IgD-negative memory B cell (primary cell): ENCODE measurements at regions not wholly inside any gene's neighbourhood (a gene's known extent, or its start where the extent isn't known, plus 50 kb on each side); places are given as distances from the start of the nearest gene placed in this dataset.

Experiments used
- H3K27ac Mint-ChIP-seq, 3 donors: one replicate each; pipeline ENCODE4 v1.8.0; 2020 to 2022; ENCODE audit warnings: mild to moderate bottlenecking in 3 of 3, mixed read lengths in 3 of 3, moderate library complexity in 1 of 3
- H3K27me3 Mint-ChIP-seq: one replicate; pipeline ENCODE4 v1.8.0; 2021; ENCODE audit warnings: mixed read lengths
- H3K36me3 Mint-ChIP-seq: one replicate; pipeline ENCODE4 v1.8.0; 2020; ENCODE audit warnings: mild to moderate bottlenecking, mixed read lengths
- H3K4me1 Mint-ChIP-seq, 3 donors: one replicate each; pipeline ENCODE4 v1.8.0; 2020 to 2022; ENCODE audit warnings: mixed read lengths in 3 of 3, mild to moderate bottlenecking in 1 of 3
- H3K4me3 Mint-ChIP-seq, 4 donors: one replicate each; pipeline ENCODE4 v1.8.0; 2020 to 2022; ENCODE audit warnings: mild to moderate bottlenecking in 4 of 4, mixed read lengths in 4 of 4, moderate library complexity in 3 of 4
- H3K9me3 Mint-ChIP-seq, 3 donors: one replicate each; pipeline ENCODE4 v1.8.0; 2020 to 2021; ENCODE audit warnings: mixed read lengths in 3 of 3, mild to moderate bottlenecking in 1 of 3

DNA sequence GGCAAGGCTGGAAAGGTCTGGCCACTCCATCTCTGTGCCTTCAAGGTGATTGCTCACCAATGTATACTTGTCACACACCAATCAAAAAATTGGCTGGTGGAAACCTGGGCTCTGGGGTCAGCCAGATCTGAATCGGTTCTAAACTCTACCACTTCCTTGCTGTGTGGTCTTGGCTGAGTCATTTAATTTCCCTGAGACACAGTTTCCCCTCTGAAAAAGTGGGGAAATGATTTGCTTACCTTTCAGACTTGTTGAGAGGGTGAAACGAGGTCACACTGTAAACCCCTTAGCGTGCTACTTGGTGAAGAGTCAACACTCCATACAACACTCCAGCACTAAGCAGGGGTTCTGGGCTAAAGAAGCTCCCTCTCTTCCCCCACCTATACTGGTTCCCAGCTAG is 252.3 kb upstream of the ZIC3 start:
- H3K27ac Mint-ChIP-seq, result no peak overlapping the region
- H3K4me1 Mint-ChIP-seq, result no peaks in the 10 kb centered on the region
- H3K9me3 Mint-ChIP-seq, result peaks cover 0 to 5% (median 1%) of the 10 kb centered on the region in 3 donors
- no peaks in the 10 kb centered on the region for H3K36me3 Mint-ChIP-seq
- no peak overlapping the region for H3K4me3 Mint-ChIP-seq
- H3K27me3 Mint-ChIP-seq, result no peaks in the 10 kb centered on the region

DNA sequence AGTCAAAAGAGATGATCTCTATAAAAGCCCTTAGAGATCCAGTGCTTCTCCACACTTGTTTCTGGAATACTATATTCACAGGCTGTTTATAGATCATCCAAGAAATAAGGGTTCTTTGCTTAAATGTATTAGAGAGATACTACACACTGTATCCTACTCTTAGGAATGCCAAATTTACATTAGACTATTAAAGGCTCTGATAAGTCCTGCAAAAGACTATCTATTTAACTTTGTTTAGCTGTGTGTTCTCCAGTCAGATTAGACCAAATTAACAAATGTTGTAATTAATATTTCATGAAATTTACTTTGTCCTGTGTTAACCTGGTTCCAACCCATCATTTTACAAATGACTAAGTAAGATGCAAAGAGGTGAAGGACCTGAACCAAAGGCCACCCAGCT is 260.5 kb upstream of the ZIC3 start:
- H3K9me3 Mint-ChIP-seq, result peaks cover 2 to 4% (median 2%) of the 10 kb centered on the region in 3 donors
- peaks cover 1% of the 10 kb centered on the region for H3K27me3 Mint-ChIP-seq
- H3K27ac Mint-ChIP-seq, result no peak overlapping the region
- H3K4me3 Mint-ChIP-seq, result no peak overlapping the region
- no peaks in the 10 kb centered on the region for H3K4me1 Mint-ChIP-seq
- H3K36me3 Mint-ChIP-seq, result no peaks in the 10 kb centered on the region

- H3K36me3 Mint-ChIP-seq, result no peaks in the 10 kb centered on the region
- peaks cover 0 to 6% (median 3%) of the 10 kb centered on the region in 3 donors for H3K9me3 Mint-ChIP-seq
- H3K4me1 Mint-ChIP-seq, result peaks cover 0 to 1% (median 0%) of the 10 kb centered on the region in 3 donors
- H3K27me3 Mint-ChIP-seq, result no peaks in the 10 kb centered on the region
- no peak overlapping the region for H3K27ac Mint-ChIP-seq
- H3K4me3 Mint-ChIP-seq, result no peak overlapping the region
Measured at GRCh38 chrX:137297167-137297566, 263.4 kb upstream of the GPR101 start.

GRCh38 chrX:137290011-137290410 is 256.2 kb upstream of the GPR101 start:
- H3K4me3 Mint-ChIP-seq, result no peak overlapping the region
- H3K9me3 Mint-ChIP-seq, result peaks cover 0 to 6% (median 3%) of the 10 kb centered on the region in 3 donors
- H3K36me3 Mint-ChIP-seq, result no peaks in the 10 kb centered on the region
- no peak overlapping the region for H3K27ac Mint-ChIP-seq
- H3K4me1 Mint-ChIP-seq, result no peaks in the 10 kb centered on the region
- peaks cover 7% of the 10 kb centered on the region for H3K27me3 Mint-ChIP-seq

- Mint-ChIP-seq H3K9me3 (peaks cover 0 to under 1% (median 0%) of the 10 kb centered on the region in 3 donors), H3K36me3 (no peaks in the 10 kb centered on the region), H3K4me3 (no peak overlapping the region), H3K27ac (no peak overlapping the region), H3K27me3 (peaks cover 7% of the 10 kb centered on the region), H3K4me1 (no peaks in the 10 kb centered on the region)
Measured at GRCh38 chrX:137287191-137287590, 253.4 kb upstream of the GPR101 start.

DNA sequence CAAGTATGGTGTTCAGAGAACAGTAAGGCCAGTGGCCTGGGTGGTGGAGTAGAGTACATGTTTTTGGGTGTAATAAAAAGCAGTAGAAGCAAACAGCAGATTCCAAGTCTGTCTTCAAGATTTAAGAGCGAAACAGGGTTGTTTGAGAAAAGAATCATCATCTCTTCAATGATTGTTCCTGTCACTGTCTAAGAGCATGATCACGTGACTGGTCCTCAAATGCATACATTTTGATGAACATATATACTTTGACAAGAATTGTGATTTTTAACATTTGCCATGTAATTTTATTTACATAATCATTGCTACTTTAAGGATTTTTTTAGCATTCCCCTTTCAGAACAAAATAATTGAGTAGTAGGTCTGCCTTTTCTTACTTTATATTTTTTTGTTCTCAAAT is 252.6 kb upstream of the GPR101 start:
- no peak overlapping the region for H3K27ac Mint-ChIP-seq
- no peaks in the 10 kb centered on the region for H3K9me3 Mint-ChIP-seq
- H3K36me3 Mint-ChIP-seq, result no peaks in the 10 kb centered on the region
- no peak overlapping the region for H3K4me3 Mint-ChIP-seq
- no peaks in the 10 kb centered on the region for H3K4me1 Mint-ChIP-seq
- peaks cover 12% of the 10 kb centered on the region for H3K27me3 Mint-ChIP-seq

DNA sequence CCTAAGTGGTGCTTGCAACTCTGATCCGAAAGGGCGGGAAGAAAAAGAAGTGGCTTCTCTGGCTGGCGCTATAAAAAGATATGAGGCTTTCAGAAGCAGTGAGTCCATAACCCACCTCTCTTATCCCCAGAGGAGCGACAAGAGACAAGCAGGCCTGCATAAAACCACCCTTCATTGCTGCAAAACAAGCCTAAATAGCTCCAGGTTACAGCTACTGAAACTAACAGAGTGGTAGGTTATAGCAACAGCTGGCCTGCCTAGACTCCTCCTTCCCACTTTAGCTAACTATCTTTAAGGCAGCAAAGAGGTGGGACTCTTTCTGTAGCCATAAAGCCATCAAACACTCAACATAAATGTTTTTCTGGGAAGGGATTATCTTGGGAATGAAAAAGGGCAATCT is 245.0 kb upstream of the GPR101 start:
- Mint-ChIP-seq H3K27ac (no peak overlapping the region), H3K36me3 (no peaks in the 10 kb centered on the region), H3K4me1 (no peaks in the 10 kb centered on the region), H3K27me3 (peaks cover 8% of the 10 kb centered on the region), H3K4me3 (no peak overlapping the region), H3K9me3 (no peaks in the 10 kb centered on the region)

GRCh38 chrX:137263374-137263773 is 229.6 kb upstream of the GPR101 start:
- Mint-ChIP-seq H3K36me3 (no peaks in the 10 kb centered on the region), H3K9me3 (peaks cover 0 to 1% (median 0%) of the 10 kb centered on the region in 3 donors), H3K4me1 (no peaks in the 10 kb centered on the region), H3K4me3 (no peak overlapping the region), H3K27me3 (no peaks in the 10 kb centered on the region), H3K27ac (no peak overlapping the region)

GRCh38 chrX:137245183-137245582 is 211.4 kb upstream of the GPR101 start:
- Mint-ChIP-seq H3K4me1 (no peaks in the 10 kb centered on the region), H3K9me3 (no peaks in the 10 kb centered on the region), H3K27me3 (no peaks in the 10 kb centered on the region), H3K27ac (no peak overlapping the region), H3K4me3 (no peak overlapping the region), H3K36me3 (no peaks in the 10 kb centered on the region)

DNA sequence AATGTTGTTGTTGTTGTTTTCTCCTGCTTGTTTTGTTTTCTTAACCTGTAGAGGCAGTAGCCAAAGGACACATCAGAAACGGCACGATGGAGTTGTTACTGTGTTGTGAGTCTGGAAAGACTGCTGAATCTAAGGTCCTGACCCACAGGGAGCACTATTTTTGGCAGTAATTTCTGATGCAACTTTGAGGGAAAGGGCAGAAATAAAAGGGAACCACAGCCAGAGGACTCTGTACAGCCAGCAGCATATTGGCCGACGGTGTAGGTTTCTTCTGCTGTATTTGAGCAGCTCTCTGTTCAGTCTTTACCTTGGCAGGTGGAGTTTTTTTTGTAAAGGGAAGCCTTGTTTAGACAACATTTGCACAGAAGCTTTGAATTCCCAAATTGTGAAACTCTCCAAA is 203.0 kb upstream of the GPR101 start:
- Mint-ChIP-seq H3K4me3 (no peak overlapping the region), H3K36me3 (no peaks in the 10 kb centered on the region), H3K27ac (no peak overlapping the region), H3K9me3 (no peaks in the 10 kb centered on the region), H3K27me3 (no peaks in the 10 kb centered on the region), H3K4me1 (no peaks in the 10 kb centered on the region)

GRCh38 chrX:137234651-137235402 is 201.0 kb upstream of the GPR101 start:
- Mint-ChIP-seq H3K4me1 (no peaks in the 10 kb centered on the region), H3K36me3 (no peaks in the 10 kb centered on the region), H3K27me3 (no peaks in the 10 kb centered on the region), H3K4me3 (no peak overlapping the region), H3K9me3 (no peaks in the 10 kb centered on the region), H3K27ac (no peak overlapping the region)

DNA sequence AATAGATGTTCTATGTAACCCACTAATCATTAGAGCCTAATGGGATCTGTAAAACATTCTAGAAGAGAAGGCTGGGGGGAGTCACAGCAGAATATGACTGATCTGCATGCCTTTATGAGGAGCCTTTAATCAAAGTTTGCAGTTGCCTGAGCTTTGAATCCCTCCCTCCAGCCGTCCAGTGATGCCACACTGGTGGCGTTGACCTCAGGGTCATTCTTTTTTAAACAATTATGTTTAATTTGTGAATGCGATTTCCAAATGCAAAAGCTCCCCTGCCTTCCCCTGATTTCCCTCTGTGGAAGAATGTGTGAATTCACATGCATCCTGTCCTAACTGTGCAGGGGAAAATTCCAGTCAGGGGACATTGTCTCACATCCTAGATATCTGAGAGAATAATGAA is 199.7 kb upstream of the GPR101 start:
- Mint-ChIP-seq H3K27ac (no peak overlapping the region), H3K4me1 (no peaks in the 10 kb centered on the region), H3K9me3 (no peaks in the 10 kb centered on the region), H3K36me3 (no peaks in the 10 kb centered on the region), H3K4me3 (no peak overlapping the region), H3K27me3 (no peaks in the 10 kb centered on the region)

GRCh38 chrX:137227151-137227550 is 193.4 kb upstream of the GPR101 start:
- no peak overlapping the region for H3K4me3 Mint-ChIP-seq
- peaks cover 0 to 1% (median 0%) of the 10 kb centered on the region in 3 donors for H3K4me1 Mint-ChIP-seq
- peaks cover 0 to 4% (median 0%) of the 10 kb centered on the region in 3 donors for H3K9me3 Mint-ChIP-seq
- H3K36me3 Mint-ChIP-seq, result no peaks in the 10 kb centered on the region
- H3K27ac Mint-ChIP-seq, result no peak overlapping the region
- H3K27me3 Mint-ChIP-seq, result no peaks in the 10 kb centered on the region

GRCh38 chrX:137215467-137215866 is 181.7 kb upstream of the GPR101 start:
- Mint-ChIP-seq H3K36me3 (no peaks in the 10 kb centered on the region), H3K9me3 (peaks cover 0 to 2% (median 0%) of the 10 kb centered on the region in 3 donors), H3K27ac (no peak overlapping the region), H3K27me3 (no peaks in the 10 kb centered on the region), H3K4me3 (no peak overlapping the region), H3K4me1 (no peaks in the 10 kb centered on the region)

GRCh38 chrX:137212078-137212632 is 178.4 kb upstream of the GPR101 start:
- Mint-ChIP-seq H3K4me3 (no peak overlapping the region), H3K27me3 (no peaks in the 10 kb centered on the region), H3K36me3 (no peaks in the 10 kb centered on the region), H3K27ac (no peak overlapping the region), H3K4me1 (no peaks in the 10 kb centered on the region), H3K9me3 (peaks cover 0 to 2% (median 0%) of the 10 kb centered on the region in 3 donors)

DNA sequence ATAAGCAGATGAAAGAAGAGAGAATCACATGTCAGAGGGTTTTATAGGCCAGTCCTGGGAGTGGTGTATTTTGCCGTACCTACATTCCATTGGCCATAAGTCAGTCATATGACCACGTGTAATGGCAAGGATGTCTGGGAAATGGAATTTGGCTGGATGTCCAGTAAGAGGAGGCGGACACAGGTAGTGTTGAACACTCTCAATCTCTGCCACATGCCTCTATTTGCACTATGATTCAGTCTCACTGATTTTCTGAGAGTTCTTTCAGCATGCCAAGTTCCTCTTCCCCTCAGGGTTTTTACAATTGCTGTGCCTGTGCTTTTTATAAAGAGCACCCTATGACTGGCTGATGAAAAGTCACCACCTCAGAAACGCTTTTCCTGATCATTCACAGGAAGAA is 164.2 kb upstream of the GPR101 start:
- Mint-ChIP-seq H3K4me1 (no peaks in the 10 kb centered on the region), H3K9me3 (peaks cover 0 to 2% (median 0%) of the 10 kb centered on the region in 3 donors), H3K4me3 (peak overlapping the region in 1 of 4 donors; percentile 24), H3K27ac (no peak overlapping the region), H3K36me3 (no peaks in the 10 kb centered on the region), H3K27me3 (no peaks in the 10 kb centered on the region)
